PC-9 (cell line): ENCODE measurements at regions not wholly inside any gene's neighbourhood (a gene's known extent, or its start where the extent isn't known, plus 50 kb on each side); places are given as distances from the start of the nearest gene placed in this dataset.

ENCODE experiments used
- BruUV-seq: library from RNA; stranded (reverse); fragments of 400-500 nt; replicated peaks from 2 replicates; lab custom pipeline; 2021; lab: Mats Ljungman, UMichigan
- CTCF ChIA-PET: fragments of 300-600 bp; sonication (Branson Sonifier 250); formaldehyde crosslinking; loops from one replicate; lab custom pipeline; 2022; ENCODE audit warnings: antibody characterized with exemption; lab: Charles Lee
- POLR2A ChIA-PET: fragments of 300-600 bp; sonication (Branson Sonifier 250); formaldehyde crosslinking; loops from one replicate; lab custom pipeline; 2022; ENCODE audit warnings: antibody characterized with exemption; ENCODE audit not compliant: unreplicated experiment; lab: Charles Lee
- DNase-seq, 2 experiments: peaks; one replicate each; pipeline versions ENCODE4 v3.0.0 to v3.0.0-alpha.2; 2015 to 2022; ENCODE audit warnings: mixed read lengths in 1 of 2
- H2AFZ ChIP-seq: fragments of 200-600 bp; sonication (generic); 2 replicates; pipeline ENCODE4 v1.8.1; 2017; ENCODE audit warnings: antibody characterized with exemption
- H3F3A ChIP-seq: fragments of 200-600 bp; sonication (generic); 2 replicates; pipeline ENCODE4 v1.8.1; 2017; ENCODE audit warnings: antibody characterized with exemption, mild to moderate bottlenecking, low read depth; ENCODE audit not compliant: insufficient read depth
- H3K27ac ChIP-seq: fragments of 200-600 bp; sonication (generic); 2 replicates; pipeline ENCODE4 v1.6.1; 2016; ENCODE audit warnings: mixed run types
- H3K27me3 ChIP-seq: fragments of 200-600 bp; sonication (generic); 2 replicates; pipeline ENCODE4 v1.6.1; 2016; ENCODE audit warnings: low read depth, mixed run types; ENCODE audit not compliant: insufficient read depth
- H3K36me3 ChIP-seq: fragments of 200-600 bp; sonication (generic); 2 replicates; pipeline ENCODE4 v1.6.1; 2016; ENCODE audit warnings: low read depth, mixed run types
- H3K4me1 ChIP-seq: fragments of 200-600 bp; sonication (generic); replicated peaks from 2 replicates; pipeline ENCODE4 v1.6.1; 2016; ENCODE audit warnings: mixed run types; ENCODE audit not compliant: insufficient read depth
- H3K4me2 ChIP-seq: fragments of 200-600 bp; sonication (generic); 2 replicates; pipeline ENCODE4 v1.6.1; 2017; ENCODE audit warnings: mixed run types
- H3K4me3 ChIP-seq: fragments of 200-600 bp; sonication (generic); 2 replicates; pipeline ENCODE4 v1.6.1; 2016; ENCODE audit warnings: mixed run types
- H3K79me2 ChIP-seq: fragments of 200-600 bp; sonication (generic); 2 replicates; pipeline ENCODE4 v1.6.1; 2017; ENCODE audit warnings: low read depth, mixed run types
- H3K9me2 ChIP-seq: fragments of 200-600 bp; sonication (generic); 2 replicates; pipeline ENCODE4 v1.8.1; 2017; ENCODE audit warnings: mild to moderate bottlenecking; ENCODE audit not compliant: insufficient read depth
- H3K9me3 ChIP-seq: fragments of 200-600 bp; sonication (generic); 2 replicates; pipeline ENCODE4 v1.8.1; 2016; ENCODE audit warnings: low read depth; ENCODE audit not compliant: insufficient read depth
- H4K20me1 ChIP-seq: fragments of 200-600 bp; sonication (generic); 2 replicates; pipeline ENCODE4 v1.8.1; 2017; ENCODE audit not compliant: insufficient read depth
- CTCF ChIP-seq: fragments of 200-600 bp; sonication (generic); conservative IDR thresholded peaks from 2 replicates; pipeline ENCODE4 v1.6.1; 2017; ENCODE audit warnings: mixed run types, antibody characterized with exemption, mild to moderate bottlenecking, moderate library complexity
- EZH2 ChIP-seq: fragments of 200-600 bp; sonication (generic); IDR thresholded peaks from 2 replicates; pipeline ENCODE4 v1.8.0; 2017; ENCODE audit warnings: antibody characterized with exemption, low read depth
- intact Hi-C: fragments of 100-400 bp; cut with micrococcal nuclease; formaldehyde crosslinking; loops from one replicate; pipeline ENCODE4 v1.10.0; 2022; ENCODE audit not compliant: unreplicated experiment

GRCh38 chr3:151992326-151993041, 119.0 kb downstream of the SUCNR1 start:
- H3K9me3 ChIP-seq, result 0 out of 2 replicates have a peak, but pooled peaks cover 5% of the 10 kb centered on the region
- no peaks in the 10 kb centered on the region for H3K27me3 ChIP-seq
- H3K27ac ChIP-seq, result no peak overlapping the region
- H3K9me2 ChIP-seq, result no peaks in the 10 kb centered on the region
- H3K4me1 ChIP-seq, result no peaks in the 10 kb centered on the region
- no peaks in the 10 kb centered on the region for H3K36me3 ChIP-seq
- H3K4me3 ChIP-seq, result no peak overlapping the region
- H3K4me2 ChIP-seq, result no peak overlapping the region
- H3F3A ChIP-seq, result no peaks in the 10 kb centered on the region
- CTCF ChIA-PET, result no interaction called here
- DNase-seq, result no peak
- H2AFZ ChIP-seq, result no peak overlapping the region
- no peaks in the 10 kb centered on the region for H4K20me1 ChIP-seq
- POLR2A ChIA-PET, result interaction anchor here (0.5 kb wide), 1 partner anchor 775 kb away, joined by 3 read pairs; no protein-coding TSS in a partner anchor
- TF ChIP-seq CTCF, result no peak
- TF ChIP-seq EZH2, result no peak
- H3K79me2 ChIP-seq, result no peaks in the 10 kb centered on the region
- intact Hi-C loops, result no loop called here
- no TSS peak for BruUV-seq

GRCh38 chr3:151995091-151995490, 121.6 kb downstream of the SUCNR1 start:
- no peak for DNase-seq
- BruUV-seq, result no TSS peak
- TF ChIP-seq CTCF, result no peak
- no peak for TF ChIP-seq EZH2

GRCh38 chr3:151998744-151999143, 125.3 kb downstream of the SUCNR1 start:
- no peak for TF ChIP-seq CTCF
- TF ChIP-seq EZH2, result no peak

More at GRCh38 chr3:151995091-151995490, 121.6 kb downstream of the SUCNR1 start:
- H3K27me3 ChIP-seq, result no peaks in the 10 kb centered on the region
- H3K4me1 ChIP-seq, result no peaks in the 10 kb centered on the region
- no peaks in the 10 kb centered on the region for H3K36me3 ChIP-seq
- 0 out of 2 replicates have a peak, but pooled peaks cover 5% of the 10 kb centered on the region for H3K9me3 ChIP-seq
- POLR2A ChIA-PET, result no interaction called here
- H3K4me3 ChIP-seq, result no peak overlapping the region
- H3F3A ChIP-seq, result no peaks in the 10 kb centered on the region
- H4K20me1 ChIP-seq, result no peaks in the 10 kb centered on the region
- H3K4me2 ChIP-seq, result no peak overlapping the region
- H3K27ac ChIP-seq, result no peak overlapping the region
- intact Hi-C loops, result no loop called here
- no peaks in the 10 kb centered on the region for H3K9me2 ChIP-seq
- CTCF ChIA-PET, result no interaction called here
- no peak overlapping the region for H2AFZ ChIP-seq
- no peaks in the 10 kb centered on the region for H3K79me2 ChIP-seq

More at GRCh38 chr3:151998744-151999143, 125.3 kb downstream of the SUCNR1 start:
- Histone ChIP-seq H2AFZ (no peak overlapping the region), H3F3A (no peaks in the 10 kb centered on the region), H3K4me3 (no peak overlapping the region), H3K9me2 (no peaks in the 10 kb centered on the region), H3K36me3 (no peaks in the 10 kb centered on the region), H3K4me2 (no peak overlapping the region), H3K79me2 (no peaks in the 10 kb centered on the region), H3K4me1 (no peaks in the 10 kb centered on the region), H3K9me3 (0 out of 2 replicates have a peak, but pooled peaks cover 5% of the 10 kb centered on the region), H3K27me3 (no peaks in the 10 kb centered on the region), H3K27ac (no peak overlapping the region), H4K20me1 (no peaks in the 10 kb centered on the region)
- ChIA-PET CTCF (no interaction called here), POLR2A (no interaction called here)
- DNase-seq, result no peak
- BruUV-seq, result no TSS peak
- intact Hi-C loops, result no loop called here
